Activated CD8-positive, alpha-beta T cell treated with anti-CD3 and anti-CD28 coated beads for 36 hours (primary cell): ENCODE measurements at regions not wholly inside any gene's neighbourhood (a gene's known extent, or its start where the extent isn't known, plus 50 kb on each side); places are given as distances from the start of the nearest gene placed in this dataset.

Experiments
- ATAC-seq: fragments of 200-7000 bp; cut with Tn5 transposase; one replicate; pipeline ENCODE4 v1.10.0; 2021; ENCODE audit warnings: mild to moderate bottlenecking, moderate library complexity
- CTCF ChIA-PET: fragments of 350-600 bp; sonication (Branson Sonifier 250); formaldehyde crosslinking; loops from one replicate; lab custom pipeline; 2021; ENCODE audit warnings: antibody characterized with exemption; lab: Charles Lee
- POLR2A ChIA-PET: fragments of 350-600 bp; sonication (Branson Sonifier 250); formaldehyde crosslinking; loops from one replicate; lab custom pipeline; 2021; ENCODE audit warnings: antibody characterized with exemption; lab: Charles Lee
- DNase-seq: peaks from one replicate; pipeline ENCODE4 v3.0.0-alpha.2; 2020
- H3K27ac Mint-ChIP-seq: one replicate; pipeline ENCODE4 v1.8.0; 2021; ENCODE audit warnings: mild to moderate bottlenecking, mixed read lengths
- H3K27me3 Mint-ChIP-seq: one replicate; pipeline ENCODE4 v1.8.0; 2021; ENCODE audit warnings: mixed read lengths
- H3K36me3 Mint-ChIP-seq: one replicate; pipeline ENCODE4 v1.8.0; 2021; ENCODE audit warnings: low read depth, mixed read lengths
- H3K4me1 Mint-ChIP-seq: one replicate; pipeline ENCODE4 v1.8.0; 2021; ENCODE audit warnings: low read depth, mixed read lengths
- H3K4me3 Mint-ChIP-seq: one replicate; pipeline ENCODE4 v1.8.0; 2021; ENCODE audit warnings: mild to moderate bottlenecking, moderate library complexity, mixed read lengths
- H3K9me3 Mint-ChIP-seq: one replicate; pipeline ENCODE4 v1.8.0; 2021; ENCODE audit warnings: mixed read lengths
- CTCF ChIP-seq: fragments of 200-600 bp; IDR thresholded peaks from one replicate; pipeline ENCODE4 v1.8.0; 2022; ENCODE audit warnings: antibody characterized with exemption, mild to moderate bottlenecking
- intact Hi-C: fragments of 100-400 bp; cut with micrococcal nuclease; formaldehyde crosslinking; loops from one replicate; pipeline ENCODE4 v1.10.0; 2022

- POLR2A ChIA-PET, result no interaction called here
- ATAC-seq (no peak), DNase-seq (no peak)
- H3K4me3 Mint-ChIP-seq, result no peak overlapping the region
- peaks cover 13% of the 10 kb centered on the region for H3K27me3 Mint-ChIP-seq
- intact Hi-C loops, result no loop called here
- H3K9me3 Mint-ChIP-seq, result no peaks in the 10 kb centered on the region
- no peak for TF ChIP-seq CTCF
- H3K36me3 Mint-ChIP-seq, result no peaks in the 10 kb centered on the region
- CTCF ChIA-PET, result interaction anchor here (1.1 to 1.8 kb wide), 2 partner anchors 9 to 197 kb away, joined by 3 to 4 read pairs; no protein-coding TSS in a partner anchor
- H3K4me1 Mint-ChIP-seq, result no peaks in the 10 kb centered on the region
- no peak overlapping the region for H3K27ac Mint-ChIP-seq
These were observed 69.3 kb upstream of the FRMD6 start for GRCh38 chr14:51582437-51582836.

GRCh38 chr14:51585055-51585454 lies 66.7 kb upstream of the FRMD6 start:
- H3K27me3 Mint-ChIP-seq, result peaks cover 7% of the 10 kb centered on the region
- ATAC-seq, result no peak
- H3K4me1 Mint-ChIP-seq, result no peaks in the 10 kb centered on the region
- H3K36me3 Mint-ChIP-seq, result no peaks in the 10 kb centered on the region
- CTCF ChIA-PET, result interaction anchor here (0.6 to 0.9 kb wide), 2 partner anchors 301 to 1037 kb away, joined by 3 read pairs; no protein-coding TSS in a partner anchor
- DNase-seq, result no peak
- H3K4me3 Mint-ChIP-seq, result no peak overlapping the region
- H3K27ac Mint-ChIP-seq, result no peak overlapping the region
- POLR2A ChIA-PET, result interaction anchor here (0.8 kb wide), 1 partner anchor 1521 kb away, joined by 4 read pairs; no protein-coding TSS in a partner anchor
- intact Hi-C loops, result no loop called here
- no peak for TF ChIP-seq CTCF
- no peaks in the 10 kb centered on the region for H3K9me3 Mint-ChIP-seq

- ChIA-PET POLR2A (no interaction called here), CTCF (interaction anchor here (1.1 kb wide), 1 partner anchor 66 kb away, joined by 3 read pairs; no protein-coding TSS in a partner anchor)
- H3K27me3 Mint-ChIP-seq, result peaks cover 2% of the 10 kb centered on the region
- no peak overlapping the region for H3K27ac Mint-ChIP-seq
- no peak for TF ChIP-seq CTCF
- intact Hi-C loops, result no loop called here
- DNase-seq, result no peak
- no peak for ATAC-seq
- H3K36me3 Mint-ChIP-seq, result no peaks in the 10 kb centered on the region
- H3K9me3 Mint-ChIP-seq, result no peaks in the 10 kb centered on the region
- H3K4me1 Mint-ChIP-seq, result peaks cover 2% of the 10 kb centered on the region
- H3K4me3 Mint-ChIP-seq, result no peak overlapping the region
These were observed 58.9 kb upstream of the FRMD6 start for GRCh38 chr14:51592836-51593235.

- peaks cover 2% of the 10 kb centered on the region for H3K27me3 Mint-ChIP-seq
- ChIA-PET CTCF (interaction anchor here (1.1 kb wide), 1 partner anchor 66 kb away, joined by 3 read pairs; no protein-coding TSS in a partner anchor), POLR2A (no interaction called here)
- H3K4me3 Mint-ChIP-seq, result no peak overlapping the region
- TF ChIP-seq CTCF, result no peak
- no peaks in the 10 kb centered on the region for H3K36me3 Mint-ChIP-seq
- intact Hi-C loops, result no loop called here
- no peaks in the 10 kb centered on the region for H3K9me3 Mint-ChIP-seq
- peaks cover 2% of the 10 kb centered on the region for H3K4me1 Mint-ChIP-seq
- no peak overlapping the region for H3K27ac Mint-ChIP-seq
- no peak for DNase-seq
- no peak for ATAC-seq
These were observed 58.3 kb upstream of the FRMD6 start for GRCh38 chr14:51593397-51593796.

- peaks cover 4% of the 10 kb centered on the region for H3K27me3 Mint-ChIP-seq
- H3K4me3 Mint-ChIP-seq, result no peak overlapping the region
- ATAC-seq (no peak), DNase-seq (no peak)
- CTCF ChIA-PET, result no interaction called here
- H3K9me3 Mint-ChIP-seq, result no peaks in the 10 kb centered on the region
- H3K36me3 Mint-ChIP-seq, result no peaks in the 10 kb centered on the region
- POLR2A ChIA-PET, result no interaction called here
- intact Hi-C loops, result no loop called here
- H3K4me1 Mint-ChIP-seq, result peaks cover 2% of the 10 kb centered on the region
- no peak overlapping the region for H3K27ac Mint-ChIP-seq
- no peak for TF ChIP-seq CTCF
These were observed 55.7 kb upstream of the FRMD6 start for GRCh38 chr14:51595881-51596455.
